Right hindlimb (tissue), 1 donor: ENCODE measurements at regions not wholly inside any gene's neighbourhood (a gene's known extent, or its start where the extent isn't known, plus 50 kb on each side); places are given as distances from the start of the nearest gene placed in this dataset.
A peak's percentile ranks its signal among the peaks of the same experiment; 100 is the strongest.
"Not testable (repeated sequence)": the region's sequence is repeated elsewhere in the genome, so short reads cannot be mapped to it uniquely, and the experiment has no call there.

Source experiments
- DNase-seq: peaks from one replicate; pipeline ENCODE4 v3.0.0-alpha.2; 2018

GRCh38 chr2:186385638-186386201 lies 100.3 kb upstream of the ZC3H15 start:
- DNase-seq: not testable (repeated sequence)

DNA sequence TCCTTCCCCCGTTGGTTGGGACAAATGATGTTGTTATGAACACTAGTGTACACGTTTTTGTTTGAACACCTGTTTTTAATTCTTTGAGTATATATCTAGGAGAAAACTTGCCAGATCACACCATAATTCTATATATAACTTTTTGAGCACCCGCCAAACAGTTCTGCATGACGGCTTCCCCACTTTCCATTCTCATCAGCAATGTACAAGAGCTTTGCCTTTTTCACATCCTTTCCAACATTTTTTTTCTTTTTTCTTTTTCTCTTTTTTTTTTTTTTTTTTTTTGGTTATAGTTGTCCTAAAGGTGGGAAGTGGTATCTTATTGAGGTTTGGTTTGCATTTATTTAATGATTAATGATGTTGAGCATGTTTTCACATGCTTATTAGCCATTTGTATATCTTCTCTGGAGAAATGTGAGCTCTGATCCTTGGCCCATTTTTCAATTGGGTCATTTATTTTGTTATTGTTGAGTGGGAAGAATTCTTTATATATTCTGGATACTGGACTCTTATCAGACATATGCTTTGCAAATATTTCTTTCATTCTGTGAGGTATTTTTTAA lies 86.9 kb upstream of the ZC3H15 start:
- no peak for DNase-seq

DNA sequence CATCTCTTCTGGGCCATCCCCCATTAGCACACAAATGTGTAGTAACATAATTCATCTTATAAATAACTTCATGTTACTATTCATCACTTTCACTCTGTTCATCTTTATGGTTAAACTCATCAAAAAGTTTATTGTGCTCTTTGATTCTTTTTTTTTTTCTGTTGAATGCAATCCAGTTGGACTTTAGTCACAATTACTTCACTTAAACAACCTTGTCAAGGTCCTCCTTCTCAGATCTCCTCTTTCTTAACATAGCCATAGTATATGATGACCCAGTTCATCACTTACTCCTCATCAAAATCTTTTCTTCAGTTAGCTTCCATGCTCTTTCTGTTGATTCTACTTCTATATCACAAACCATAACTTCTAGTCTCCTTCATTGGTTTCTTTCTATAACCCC lies 80.2 kb upstream of the ZC3H15 start:
- no peak for DNase-seq

- DNase-seq: no peak
Measured at GRCh38 chr2:186407611-186408010, 78.4 kb upstream of the ZC3H15 start.

DNA sequence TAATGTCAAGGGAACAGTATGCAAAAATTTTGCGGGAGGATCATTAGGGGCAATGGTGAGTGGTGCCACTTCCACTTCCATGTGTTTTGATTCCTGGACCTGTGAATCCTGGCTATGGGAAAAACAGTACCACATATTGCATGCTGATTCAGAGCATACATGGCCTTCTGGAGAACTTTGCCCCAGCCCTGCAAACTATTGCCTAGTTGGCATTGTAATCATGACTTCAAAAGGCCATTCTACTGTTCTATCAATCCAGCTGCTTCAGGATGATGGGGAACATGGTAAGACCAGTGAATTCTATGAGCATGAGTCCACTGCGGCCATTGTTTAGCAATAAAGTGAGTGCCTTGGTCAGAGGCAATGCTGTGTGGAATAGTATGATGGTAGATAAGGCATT lies 75.3 kb upstream of the ZC3H15 start:
- no peak for DNase-seq

- DNase-seq: peak; percentile 30
Measured at GRCh38 chr2:186422226-186422625, 63.8 kb upstream of the ZC3H15 start.

- DNase-seq: no peak
Measured at GRCh38 chr2:186423481-186423880, 62.6 kb upstream of the ZC3H15 start.

DNA sequence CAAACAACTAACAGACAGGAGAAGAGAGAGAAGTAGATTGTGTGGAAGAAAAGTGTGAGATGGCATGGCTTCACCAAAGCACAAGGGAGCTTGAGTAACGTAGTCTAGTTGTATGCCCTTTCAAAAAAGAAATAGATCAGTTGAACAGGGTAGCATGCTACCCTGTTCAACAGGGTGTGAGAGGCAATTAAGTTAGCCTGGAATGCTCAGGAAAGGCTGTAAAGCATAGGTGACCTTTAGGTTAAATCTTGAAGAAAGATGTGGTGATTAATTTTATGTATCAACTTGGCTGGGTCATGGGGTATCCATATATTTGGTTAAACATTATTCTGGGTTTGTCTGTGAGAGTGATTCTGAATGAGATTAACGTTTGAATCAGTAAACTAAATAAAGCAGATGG lies 61.8 kb upstream of the ZC3H15 start:
- DNase-seq: no peak

GRCh38 chr2:186425576-186425975 lies 60.5 kb upstream of the ZC3H15 start:
- DNase-seq: no peak

GRCh38 chr2:186426153-186427016 lies 59.7 kb upstream of the ZC3H15 start:
- no peak for DNase-seq

DNA sequence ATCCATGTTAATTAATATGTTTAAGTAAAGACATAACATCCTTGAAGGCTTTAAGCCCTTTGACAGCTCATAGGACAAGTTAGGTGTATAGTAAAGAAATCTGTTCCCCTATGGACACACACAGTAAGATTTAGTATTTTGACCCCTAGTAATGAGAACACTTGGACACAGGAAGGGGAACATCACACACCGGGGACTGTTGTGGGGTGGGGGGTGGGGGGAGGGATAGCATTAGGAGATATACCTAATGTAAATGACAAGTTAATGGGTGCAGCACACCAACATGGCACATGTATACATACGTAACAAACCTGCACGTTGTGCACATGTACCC lies 59.1 kb upstream of the ZC3H15 start:
- not testable (repeated sequence) for DNase-seq

DNA sequence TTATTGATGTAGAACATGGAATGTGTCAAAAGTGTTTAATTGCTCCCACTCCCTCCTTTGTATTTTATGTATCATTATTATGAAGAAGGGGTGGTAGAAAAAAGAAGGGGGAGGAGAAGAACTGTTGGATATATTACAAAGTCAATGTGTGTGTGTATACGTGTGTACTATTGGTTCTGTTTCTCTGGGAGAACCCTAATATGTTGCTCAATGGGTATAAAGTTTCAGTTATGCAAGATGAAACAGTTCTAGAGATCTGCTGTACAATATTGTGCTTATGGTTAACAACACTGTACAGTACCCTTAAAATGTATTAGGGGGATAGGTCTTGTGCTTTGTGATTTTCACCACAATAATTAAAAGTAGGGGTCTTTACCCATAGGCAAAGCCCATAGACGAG lies 58.1 kb upstream of the ZC3H15 start:
- no peak for DNase-seq

- no peak for DNase-seq
Measured at GRCh38 chr2:186429104-186429503, 57.0 kb upstream of the ZC3H15 start.

- no peak for DNase-seq
Measured at GRCh38 chr2:186431306-186431705, 54.8 kb upstream of the ZC3H15 start.

- DNase-seq: no peak
Measured at GRCh38 chr2:186433040-186433439, 53.0 kb upstream of the ZC3H15 start.

GRCh38 chr2:186433777-186434432 lies 52.2 kb upstream of the ZC3H15 start:
- DNase-seq: no peak
